ENCODE measurements at regions not wholly inside any gene's neighbourhood (a gene's known extent, or its start where the extent isn't known, plus 50 kb on each side); places are given as distances from the start of the nearest gene placed in this dataset.

- TF ChIP-seq CTCF (conservative IDR thresholded peaks at IDR 0.05; ENCODE audit: low read depth, low read length) = no peak
- TF ChIP-seq EZH2 (IDR thresholded peaks at IDR 0.05; ENCODE audit: low read length, unreplicated experiment) = no peak
- no peak for TF ChIP-seq EZH2phosphoT487 (IDR thresholded peaks at IDR 0.05; ENCODE audit: borderline replicate concordance, low read length)
Measured at GRCh38 chr2:31654241-31654640, 73.5 kb upstream of the SRD5A2 start.

Data from PC-3 (cell line).